ENCODE measurements at regions not wholly inside any gene's neighbourhood (a gene's known extent, or its start where the extent isn't known, plus 50 kb on each side); places are given as distances from the start of the nearest gene placed in this dataset.

Small RNA genes in the stretch of these regions (small RNA-seq; reads per million reads assigned to genes)
- 0 reads per million in 4 donors for gene RN7SKP168

All from esophagus squamous epithelium (tissue), 4 donors.